Epithelial cell of prostate (primary cell): ENCODE measurements at regions not wholly inside any gene's neighbourhood (a gene's known extent, or its start where the extent isn't known, plus 50 kb on each side); places are given as distances from the start of the nearest gene placed in this dataset.
"Not testable (repeated sequence)": the region's sequence is repeated elsewhere in the genome, so short reads cannot be mapped to it uniquely, and the experiment has no call there.

Experiments used
- DNase-seq: peaks from one replicate; pipeline ENCODE4 v3.0.0-alpha.2; 2011; ENCODE audit warnings: low read depth, low spot score
- H3K27ac ChIP-seq: fragments of 450-650 bp; 2 replicates; pipeline ENCODE4 v1.5.1; 2017; ENCODE audit warnings: mild to moderate bottlenecking

DNA sequence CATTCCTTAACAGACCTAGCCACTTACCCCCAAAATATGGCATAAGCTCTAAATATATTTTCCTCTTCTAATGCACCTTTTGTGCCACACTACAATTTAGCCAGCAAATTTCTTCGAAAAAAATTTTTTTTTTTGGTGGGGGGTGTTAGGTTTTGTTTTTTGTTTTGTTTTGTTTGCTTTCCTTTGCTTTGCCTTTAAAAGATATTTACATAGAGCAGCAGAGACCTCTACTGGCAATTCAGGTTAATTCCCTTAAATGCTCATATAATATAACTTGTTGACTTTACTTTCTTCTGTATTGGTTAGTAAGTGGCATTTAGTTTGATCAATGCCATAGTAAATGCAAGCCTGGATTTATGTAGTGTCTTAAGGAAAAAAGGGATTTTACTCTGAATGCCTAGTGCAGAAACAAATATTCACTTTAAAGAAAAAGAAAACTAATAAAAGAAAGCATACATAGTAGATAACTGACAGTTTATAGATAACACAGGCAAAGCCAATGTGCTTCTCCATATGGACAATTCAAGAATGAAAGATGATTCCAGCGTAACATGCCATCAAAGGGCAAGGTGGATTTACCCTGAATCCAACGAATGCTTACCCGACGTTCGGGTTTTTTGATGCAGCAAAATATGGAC, 1250.6 kb downstream of the GATA3 start:
- H3K27ac ChIP-seq, result no peak overlapping the region
- DNase-seq, result no peak

DNA sequence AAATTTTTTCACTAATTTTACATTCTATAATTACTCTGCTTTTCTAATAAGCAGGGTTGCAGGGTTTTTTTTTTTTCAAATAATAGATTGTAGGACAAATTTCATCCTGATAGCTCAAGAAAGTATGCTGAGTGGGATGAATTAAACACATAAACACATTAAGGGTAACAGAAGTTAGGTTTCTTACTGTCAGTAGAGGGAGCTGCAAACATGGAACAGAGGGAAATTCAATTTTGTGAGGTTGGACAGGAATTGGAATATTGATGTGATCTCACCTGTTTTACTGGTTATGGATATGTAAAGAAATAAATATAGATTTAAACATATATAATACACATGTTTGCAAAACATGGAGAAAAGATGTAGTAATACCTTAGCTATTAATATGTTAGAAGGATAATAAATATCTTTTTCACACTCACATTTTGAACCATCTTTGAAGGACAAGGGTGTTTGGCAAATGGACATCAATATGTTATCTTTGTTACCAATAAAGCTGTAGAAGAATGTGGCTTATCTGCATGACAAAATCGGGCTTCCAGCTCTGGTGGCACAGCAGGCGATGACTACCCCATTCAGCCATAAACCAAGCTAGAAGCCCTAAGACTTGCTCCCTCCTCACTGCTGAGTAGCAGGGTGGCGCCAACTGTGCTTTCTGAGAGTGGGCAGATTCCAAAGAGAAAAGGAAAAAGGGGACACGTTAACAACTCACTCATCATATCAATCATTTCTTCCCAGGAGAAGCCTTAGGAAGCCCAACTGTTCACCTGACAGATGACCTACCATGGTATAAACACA, 1257.4 kb downstream of the GATA3 start:
- no peak overlapping the region for H3K27ac ChIP-seq
- no peak for DNase-seq

DNA sequence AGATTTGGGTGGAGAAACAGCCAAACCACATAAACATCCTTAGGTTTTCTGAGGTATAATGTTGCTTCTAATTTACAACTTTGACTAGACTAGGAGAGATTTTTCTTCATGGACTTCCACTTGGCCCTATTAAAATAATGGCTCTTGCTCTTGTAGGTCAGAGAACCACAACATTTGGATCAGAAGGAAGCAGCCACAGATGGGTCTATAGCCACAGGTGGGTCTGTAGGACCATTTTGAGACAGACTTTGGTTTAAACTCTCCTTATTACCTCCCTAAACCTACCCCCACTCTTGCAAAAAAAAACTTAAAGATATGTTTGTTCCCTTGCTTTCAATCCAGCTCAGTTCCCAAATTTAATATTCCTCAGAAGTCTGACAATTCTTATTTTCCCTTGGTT, 1260.8 kb downstream of the GATA3 start:
- DNase-seq, result no peak
- H3K27ac ChIP-seq, result no peak overlapping the region

DNA sequence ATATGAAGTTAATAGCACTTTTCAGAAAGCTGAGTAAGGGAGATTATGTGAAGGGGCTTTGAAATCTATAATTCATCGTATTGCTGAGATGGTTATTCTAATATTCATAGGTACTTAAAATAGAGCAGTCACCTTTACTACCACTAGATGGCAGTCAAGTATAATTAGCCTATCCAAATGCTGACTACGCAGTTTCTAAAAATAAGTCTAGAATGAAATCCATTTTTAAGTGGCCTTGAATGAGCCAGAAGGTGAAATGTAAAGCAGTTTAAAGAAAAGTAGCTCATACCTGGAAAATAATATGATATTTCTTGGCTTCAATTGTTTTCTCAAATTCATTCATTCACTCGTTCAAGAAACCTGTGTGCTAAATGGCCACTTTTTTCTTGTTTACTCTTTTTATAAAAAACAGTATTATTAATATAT, 1277.1 kb downstream of the GATA3 start:
- DNase-seq, result no peak
- no peak overlapping the region for H3K27ac ChIP-seq

DNA sequence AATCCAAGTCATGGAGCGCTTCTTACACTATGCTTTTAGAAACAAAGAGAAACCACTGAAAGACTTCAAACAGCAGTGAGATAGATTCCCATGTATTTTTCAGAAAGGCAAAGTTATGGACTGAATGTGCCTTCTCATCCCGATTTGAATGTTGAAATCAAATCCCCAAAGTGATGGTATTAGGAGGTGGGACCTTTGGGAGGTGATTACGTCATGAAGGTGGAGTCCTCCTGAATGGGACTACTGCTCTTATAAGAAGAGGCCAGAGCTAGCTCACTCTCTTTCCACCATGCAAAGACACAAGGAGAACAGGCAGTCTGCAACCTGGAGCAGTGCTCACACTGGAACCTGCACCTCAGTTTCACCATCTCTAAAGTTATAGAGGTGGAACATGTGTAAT, 1279.8 kb downstream of the GATA3 start:
- no peak overlapping the region for H3K27ac ChIP-seq
- DNase-seq, result no peak

DNA sequence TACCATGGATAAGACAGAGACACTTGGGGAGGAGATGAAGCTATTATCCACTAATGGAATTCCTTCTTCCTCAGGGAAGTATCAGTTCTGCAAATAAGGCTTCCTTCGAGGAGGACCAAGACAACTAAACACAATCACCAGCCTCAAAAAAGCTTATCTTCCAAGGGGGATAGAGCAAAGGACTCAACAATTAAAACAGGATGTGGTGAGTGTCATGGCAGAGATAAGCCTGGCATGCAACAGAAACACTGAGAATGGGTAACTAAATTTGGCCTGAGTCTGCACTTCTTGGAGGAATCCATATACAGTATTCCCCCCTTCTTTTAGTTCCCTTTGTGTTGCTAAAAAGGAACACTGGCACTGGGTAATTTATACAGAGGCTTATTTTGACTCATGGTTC, 1285.2 kb downstream of the GATA3 start:
- DNase-seq, result no peak
- H3K27ac ChIP-seq, result no peak overlapping the region

DNA sequence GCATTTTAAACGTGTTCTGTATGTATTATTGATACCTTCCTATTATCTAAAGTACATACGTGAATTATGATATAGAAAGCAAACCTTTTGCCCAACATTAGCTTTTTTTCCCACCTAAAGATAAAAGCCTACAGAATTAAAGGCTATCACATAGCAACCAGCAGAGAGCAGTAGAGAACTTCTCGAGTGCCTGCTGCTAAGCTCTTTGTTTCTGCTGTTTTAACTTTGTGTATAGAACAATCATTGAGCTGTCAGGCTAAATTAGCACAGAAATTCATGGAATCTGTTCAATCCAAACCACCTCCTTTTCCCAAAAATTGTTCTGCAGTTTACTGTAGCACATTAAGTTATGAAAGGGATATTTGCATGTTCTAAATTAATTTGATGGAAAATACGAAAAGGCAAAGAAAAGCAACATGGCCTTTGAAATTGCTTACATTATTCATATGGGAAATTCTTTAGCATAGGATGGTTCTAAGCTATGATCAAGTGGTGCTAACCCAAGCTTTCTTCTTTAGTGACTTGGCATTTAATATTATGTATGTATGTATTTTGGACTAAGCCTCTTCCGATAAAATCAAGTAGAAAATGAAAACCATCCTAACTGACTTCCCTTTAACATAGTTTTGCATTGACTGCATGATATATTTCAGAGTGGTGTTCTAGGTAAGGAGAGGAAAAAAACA, 1288.5 kb downstream of the GATA3 start:
- DNase-seq, result no peak
- no peak overlapping the region for H3K27ac ChIP-seq

DNA sequence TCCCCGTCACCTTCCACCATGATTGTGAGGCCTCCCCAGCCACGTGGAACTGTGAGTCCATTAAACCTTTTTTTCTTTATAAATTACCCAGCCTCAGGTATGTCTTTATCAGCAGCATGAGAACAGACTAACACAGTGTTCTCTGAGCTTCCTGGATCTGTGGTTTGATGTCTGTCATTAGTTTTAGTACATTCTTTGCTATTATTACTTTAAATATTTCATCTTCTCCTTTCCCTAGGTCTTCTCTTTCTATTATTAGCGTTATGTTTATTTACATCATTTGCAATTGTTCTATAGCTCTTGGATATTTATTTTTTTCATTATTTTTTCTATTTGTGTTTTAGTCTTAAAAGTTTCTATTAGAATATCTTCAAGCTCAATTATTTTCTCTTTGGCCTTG, 1293.4 kb downstream of the GATA3 start:
- DNase-seq, H3K27ac ChIP-seq: not testable (repeated sequence)

DNA sequence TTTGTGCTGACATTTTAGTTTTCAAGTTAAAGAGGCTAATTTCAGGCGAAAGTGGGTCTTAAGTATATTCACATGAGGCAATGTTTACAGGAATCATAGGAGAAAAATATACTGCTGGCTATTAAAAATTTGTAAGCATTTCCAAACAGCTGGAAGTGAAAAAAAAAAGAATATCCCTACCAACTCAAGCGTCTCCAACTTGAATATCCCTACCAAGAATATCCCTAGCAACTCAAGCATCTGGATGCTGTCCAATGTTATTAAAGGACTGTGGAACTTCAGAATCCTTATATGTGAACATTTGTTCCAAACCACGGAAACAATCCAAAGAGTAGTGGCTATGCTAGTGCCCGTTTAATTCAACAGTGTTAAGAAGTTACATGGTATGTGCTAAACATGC, 1303.0 kb downstream of the GATA3 start:
- H3K27ac ChIP-seq, result no peak overlapping the region
- no peak for DNase-seq

DNA sequence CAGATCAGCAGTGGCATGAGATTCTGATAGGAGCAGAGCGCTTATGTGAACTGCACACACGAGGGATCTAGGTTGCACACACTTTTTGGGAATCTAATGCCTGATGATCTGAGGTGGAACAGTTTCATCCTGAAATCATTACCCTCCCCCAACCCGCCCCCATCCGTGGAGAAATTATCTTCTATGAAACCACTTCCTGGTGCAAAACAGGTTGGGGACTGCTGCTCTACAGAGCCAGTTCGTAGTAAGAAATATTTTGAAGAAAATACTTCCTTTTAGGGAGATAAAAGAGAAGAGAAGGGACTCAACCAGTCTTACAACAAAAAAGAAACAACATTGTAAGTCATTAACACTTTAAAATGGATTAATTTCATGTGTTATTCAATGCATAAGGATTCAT, 1308.2 kb downstream of the GATA3 start:
- no peak overlapping the region for H3K27ac ChIP-seq
- DNase-seq, result no peak

DNA sequence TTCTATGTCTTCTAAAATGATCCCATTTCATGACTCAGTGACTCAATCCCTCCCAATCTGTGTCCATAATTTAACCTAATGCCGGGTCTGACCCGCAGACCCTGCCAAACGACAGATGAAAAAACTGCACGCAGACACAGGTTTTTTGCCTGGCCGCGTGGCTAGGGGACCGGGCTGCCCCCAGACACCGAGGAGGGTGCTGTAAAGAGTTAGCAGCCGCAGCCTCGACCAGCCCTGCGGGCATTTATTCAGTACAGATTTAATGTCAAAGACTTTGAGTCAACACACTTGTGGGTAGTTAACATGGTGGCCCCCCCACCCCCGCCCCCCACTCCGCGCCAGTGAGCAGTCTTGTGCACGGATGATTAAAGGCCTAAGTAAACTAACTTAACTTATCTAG, 1324.7 kb downstream of the GATA3 start:
- no peak for DNase-seq
- H3K27ac ChIP-seq, result no peak overlapping the region

DNA sequence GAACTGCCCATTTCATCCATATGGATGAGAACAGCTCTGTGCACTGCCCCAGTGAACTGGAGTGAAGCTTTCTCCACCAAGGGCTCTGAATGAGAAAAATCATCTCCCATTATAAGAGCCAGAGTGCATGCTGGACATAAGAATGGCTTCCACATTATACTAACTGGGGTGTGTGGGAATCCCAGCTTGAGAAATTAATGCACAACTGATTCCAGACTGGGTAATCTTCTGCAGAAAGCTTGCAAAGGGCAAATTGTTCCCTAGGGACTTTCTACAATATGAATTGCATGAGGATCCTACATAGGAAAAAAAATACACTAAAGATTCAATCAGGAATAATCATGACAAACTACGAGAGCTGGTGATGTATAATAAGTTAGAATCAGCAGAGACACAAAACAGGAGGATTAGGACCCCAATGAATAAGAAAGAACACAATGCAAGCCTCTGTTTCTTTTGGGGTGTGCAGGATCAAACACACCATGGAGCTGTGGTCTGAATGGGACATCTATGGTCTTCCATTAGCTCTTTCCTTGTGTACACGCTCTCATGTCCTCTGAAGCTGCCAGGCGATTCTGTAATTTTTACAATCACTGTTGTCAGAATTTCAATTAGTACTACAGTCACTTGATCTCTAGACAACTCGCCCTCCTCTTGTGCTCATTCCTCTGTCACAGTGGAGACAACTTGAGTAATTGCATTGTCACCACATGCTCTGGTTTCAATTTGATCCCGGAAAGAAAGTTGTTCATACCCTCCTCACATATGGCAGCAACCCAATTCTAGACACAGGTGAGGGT, 1327.4 kb downstream of the GATA3 start:
- no peak for DNase-seq
- H3K27ac ChIP-seq, result no peak overlapping the region

DNA sequence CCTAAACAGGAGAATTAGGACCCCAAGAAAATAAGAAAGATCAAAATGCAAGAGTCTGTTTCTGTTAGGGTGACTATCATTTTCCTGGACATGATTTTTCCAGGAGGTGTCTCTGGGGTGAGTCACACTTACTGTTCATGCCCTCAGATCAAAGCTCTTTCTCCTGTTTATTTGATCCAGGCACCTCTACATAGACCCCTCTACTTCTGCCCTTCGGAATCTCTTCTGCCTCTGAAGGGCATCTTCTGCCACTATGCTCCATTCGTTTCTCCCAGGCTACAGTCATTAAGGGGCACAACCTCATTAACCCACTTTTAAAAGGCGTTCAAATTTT, 1328.0 kb downstream of the GATA3 start:
- no peak for DNase-seq

DNA sequence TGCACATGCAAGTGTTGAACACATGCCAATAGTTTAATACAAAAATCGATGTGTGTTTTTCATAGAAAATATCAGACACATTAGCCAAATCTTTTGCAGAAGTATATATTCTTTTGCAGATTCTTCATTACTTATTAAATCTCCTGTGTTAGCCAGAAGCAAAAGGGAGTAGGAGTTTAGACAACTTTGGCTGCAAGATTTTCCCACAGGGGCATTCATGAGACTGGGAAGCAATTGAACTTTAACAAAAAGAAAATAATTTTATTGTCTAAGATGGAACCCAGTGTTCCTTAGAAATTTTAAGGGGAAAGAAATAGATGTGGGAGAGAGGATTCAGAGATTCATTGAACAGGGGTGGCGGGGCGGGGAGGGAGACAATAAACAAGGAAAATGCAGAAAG, 1336.0 kb downstream of the GATA3 start:
- no peak overlapping the region for H3K27ac ChIP-seq
- no peak for DNase-seq

More for the DNA sequence above, 1328.0 kb downstream of the GATA3 start:
- H3K27ac ChIP-seq, result no peak overlapping the region

DNA sequence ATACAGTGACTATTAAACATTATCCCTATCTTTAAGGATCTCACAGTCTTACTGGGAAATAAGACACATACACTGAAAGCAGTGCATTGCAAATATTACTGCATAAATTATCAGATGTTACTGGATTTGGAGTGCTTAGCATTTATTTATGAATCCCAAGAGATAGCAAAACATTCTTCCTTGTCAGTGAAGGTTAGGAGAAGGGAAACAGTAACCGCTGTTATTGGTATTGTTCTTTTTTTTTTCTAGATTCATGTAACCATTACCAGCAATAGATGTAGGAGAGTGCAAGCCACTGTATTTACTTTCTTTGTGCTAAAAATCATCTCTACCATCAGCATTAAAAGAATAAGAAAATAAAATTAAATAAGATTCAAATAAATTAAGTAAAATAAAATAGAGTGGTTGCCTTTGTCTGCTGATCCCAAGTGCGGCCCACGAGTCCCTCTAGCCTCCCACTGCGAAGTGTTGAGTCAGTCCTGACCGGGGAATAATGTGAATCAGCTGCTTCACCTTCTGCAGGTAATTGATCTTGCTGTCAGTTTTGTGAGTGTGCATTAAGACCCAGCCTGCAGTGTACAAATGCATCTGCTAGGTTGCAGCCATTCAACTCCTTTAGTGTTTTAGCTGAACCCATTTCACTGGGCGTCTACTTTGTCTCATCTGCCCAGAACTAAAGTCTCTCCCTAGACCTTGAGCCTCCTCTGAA, 1344.9 kb downstream of the GATA3 start:
- DNase-seq, result no peak
- no peak overlapping the region for H3K27ac ChIP-seq

DNA sequence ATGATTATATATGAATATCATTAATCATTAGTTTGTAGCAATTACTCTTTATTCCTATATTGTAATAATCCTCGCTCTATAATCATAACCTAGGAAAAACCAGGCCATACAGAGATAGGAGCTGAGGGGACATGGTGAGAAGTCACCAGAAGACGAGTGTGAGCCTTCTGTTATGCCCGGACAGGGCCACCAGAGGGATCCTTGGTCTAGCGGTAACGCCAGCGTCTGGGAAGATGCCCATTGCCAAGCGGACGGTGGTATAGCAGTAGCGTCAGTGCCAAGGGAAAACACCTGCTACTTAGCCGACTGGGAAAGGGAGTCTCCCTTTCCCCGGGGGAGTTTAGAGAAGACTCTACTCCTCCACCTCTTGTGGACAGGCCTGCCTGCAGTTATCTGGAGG, 1347.6 kb downstream of the GATA3 start:
- H3K27ac ChIP-seq, DNase-seq: not testable (repeated sequence)

DNA sequence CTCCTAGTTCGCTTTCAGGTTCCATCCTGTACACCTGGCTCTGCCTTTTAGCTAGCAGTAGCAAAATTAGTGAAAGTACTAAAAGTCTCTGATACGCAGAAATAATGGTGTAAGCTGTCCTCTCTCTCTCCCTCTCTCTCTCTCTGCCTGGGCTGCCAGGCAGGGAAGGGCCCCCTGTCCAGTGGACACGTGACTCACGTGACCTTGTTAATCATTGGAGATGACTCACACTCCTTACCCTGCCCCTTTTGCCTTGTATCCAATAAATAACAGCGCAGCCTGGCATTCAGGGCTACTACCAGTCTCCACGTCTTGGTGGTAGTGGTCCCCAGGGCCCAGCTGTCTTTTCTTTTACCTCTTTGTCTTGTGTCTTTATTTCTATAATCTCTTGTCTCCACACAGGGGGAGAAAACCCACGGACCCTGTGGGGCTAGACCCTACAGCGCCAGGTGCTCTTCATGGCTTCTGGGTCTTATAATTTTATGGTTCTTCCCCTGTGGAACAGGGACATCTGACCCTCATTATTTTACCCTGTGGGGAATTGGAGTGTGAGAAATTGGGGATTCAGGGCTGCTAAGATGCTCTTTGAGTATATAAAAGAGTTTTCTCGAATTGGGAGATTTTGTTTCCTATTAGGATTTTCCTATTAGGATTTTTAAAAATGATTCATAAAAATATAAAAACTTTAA, 1348.2 kb downstream of the GATA3 start:
- not testable (repeated sequence) for DNase-seq, H3K27ac ChIP-seq

DNA sequence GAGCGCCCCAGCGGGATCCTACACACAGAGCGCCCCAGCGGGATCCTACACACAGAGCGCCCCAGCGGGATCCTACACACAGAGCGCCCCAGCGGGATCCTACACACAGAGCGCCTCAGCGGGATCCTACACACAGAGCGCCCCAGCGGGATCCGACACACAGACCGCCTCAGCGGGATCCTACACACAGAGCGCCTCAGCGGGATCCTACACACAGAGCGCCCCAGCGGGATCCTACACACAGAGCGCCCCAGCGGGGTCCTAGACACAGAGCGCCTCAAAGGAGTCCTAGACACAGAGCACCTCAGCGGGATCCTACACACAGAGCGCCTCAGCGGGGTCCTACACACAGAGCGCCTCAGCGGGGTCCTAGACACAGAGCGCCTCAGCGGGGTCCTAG, 1352.7 kb downstream of the GATA3 start:
- not testable (repeated sequence) for H3K27ac ChIP-seq, DNase-seq

DNA sequence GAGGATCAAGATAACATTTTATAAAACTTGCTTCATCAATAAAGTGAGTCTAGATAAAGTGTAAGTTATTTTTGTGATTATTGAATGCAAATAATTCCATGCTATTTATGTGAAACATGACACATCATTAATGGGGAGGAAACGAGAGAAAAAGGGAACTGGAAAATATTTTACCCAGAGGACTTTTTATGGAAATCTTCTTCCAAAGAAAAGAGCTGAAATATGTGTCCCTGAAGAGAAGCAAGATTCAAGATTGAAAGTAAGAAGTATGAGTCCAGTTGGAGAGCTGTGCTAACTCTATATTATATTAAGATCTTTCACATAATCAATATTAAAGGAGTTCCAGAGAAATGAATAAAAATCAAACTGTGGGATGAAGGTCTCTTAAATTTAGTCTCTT, 1361.8 kb downstream of the GATA3 start:
- no peak overlapping the region for H3K27ac ChIP-seq
- no peak for DNase-seq

DNA sequence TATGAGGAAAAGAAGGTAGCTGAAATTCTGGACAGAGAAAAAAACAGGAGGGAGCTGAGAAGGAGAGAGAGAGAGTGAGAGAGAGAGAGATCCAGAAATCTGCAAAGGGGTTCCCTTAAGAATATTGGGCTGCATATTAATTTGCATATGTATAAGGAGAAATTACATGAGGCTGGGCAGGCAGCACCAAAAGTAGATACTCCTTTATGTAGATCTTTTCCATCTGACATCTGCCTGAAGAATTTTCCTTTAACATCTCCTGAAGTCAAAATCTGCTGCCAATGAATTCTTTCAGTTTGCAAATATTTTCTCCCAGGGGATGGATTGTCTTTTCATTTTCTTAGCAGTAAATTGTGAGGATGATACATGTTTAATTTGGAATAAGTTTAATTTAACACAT, 1365.3 kb downstream of the GATA3 start:
- H3K27ac ChIP-seq, result no peak overlapping the region
- no peak for DNase-seq
